Gastroesophageal sphincter (tissue), 3 donors: ENCODE measurements at regions not wholly inside any gene's neighbourhood (a gene's known extent, or its start where the extent isn't known, plus 50 kb on each side); places are given as distances from the start of the nearest gene placed in this dataset.

Experiments
- CTCF ChIP-seq, 4 experiments: fragments of 200-600 bp in 2 of 4; fragments of 450-650 bp in 2 of 4; sonication (generic) in 1 of 4; IDR thresholded peaks; one replicate each; pipeline ENCODE4 v1.5.1; 2017 to 2019; ENCODE audit warnings: antibody characterized with exemption in 4 of 4, mild to moderate bottlenecking in 2 of 4, moderate library complexity in 2 of 4
- EP300 ChIP-seq: sonication (generic); formaldehyde crosslinking; IDR thresholded peaks from one replicate; pipeline ENCODE4 v1.6.1; 2017; ENCODE audit warnings: antibody characterized with exemption, mild to moderate bottlenecking
- POLR2A ChIP-seq, 2 donors: fragments of 450-650 bp; IDR thresholded peaks; one replicate each; pipeline ENCODE4 v1.6.1; 2017; ENCODE audit warnings: antibody characterized with exemption in 2 of 2, mild to moderate bottlenecking in 2 of 2, moderate library complexity in 1 of 2
- POLR2AphosphoS5 ChIP-seq: sonication (generic); formaldehyde crosslinking; IDR thresholded peaks from one replicate; pipeline ENCODE4 v1.6.1; 2017; ENCODE audit warnings: antibody characterized with exemption

GRCh38 chr6:156634048-156634447, 143.1 kb upstream of the ARID1B start:
- TF ChIP-seq POLR2AphosphoS5 (no peak), CTCF (IDR thresholded peaks at IDR 0.05) (no peak), POLR2A (IDR thresholded peaks at IDR 0.05) (no peak), EP300 (no peak)
